DMS 273 (cell line): ENCODE measurements at regions not wholly inside any gene's neighbourhood (a gene's known extent, or its start where the extent isn't known, plus 50 kb on each side); places are given as distances from the start of the nearest gene placed in this dataset.
"Not testable (repeated sequence)": the region's sequence is repeated elsewhere in the genome, so short reads cannot be mapped to it uniquely, and the experiment has no call there.

Source experiments
- DNase-seq: peaks from one replicate; lab custom pipeline; 2025; ENCODE audit not compliant: unreplicated experiment; lab: John Stamatoyannopoulos, UW

DNA sequence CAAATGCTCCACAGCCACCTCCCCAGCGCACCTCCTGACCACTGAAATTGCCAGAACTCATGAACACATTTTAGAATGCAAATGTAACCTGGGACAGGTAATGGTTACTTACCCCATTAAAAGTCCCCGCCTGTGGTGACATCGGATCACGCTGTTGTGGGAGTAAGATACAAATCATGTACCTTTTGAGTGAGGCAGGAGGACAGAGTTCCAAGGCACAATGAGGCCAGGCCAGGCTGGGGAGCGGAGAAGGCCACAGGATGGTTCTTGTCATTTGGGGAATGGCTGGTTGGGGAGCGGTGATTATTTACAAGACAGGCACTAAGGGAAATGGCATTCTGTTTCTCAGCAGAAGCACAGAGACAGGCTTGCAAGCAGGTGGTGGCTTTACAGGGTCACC lies 490.0 kb downstream of the EDEM1 start:
- no peak for DNase-seq

DNA sequence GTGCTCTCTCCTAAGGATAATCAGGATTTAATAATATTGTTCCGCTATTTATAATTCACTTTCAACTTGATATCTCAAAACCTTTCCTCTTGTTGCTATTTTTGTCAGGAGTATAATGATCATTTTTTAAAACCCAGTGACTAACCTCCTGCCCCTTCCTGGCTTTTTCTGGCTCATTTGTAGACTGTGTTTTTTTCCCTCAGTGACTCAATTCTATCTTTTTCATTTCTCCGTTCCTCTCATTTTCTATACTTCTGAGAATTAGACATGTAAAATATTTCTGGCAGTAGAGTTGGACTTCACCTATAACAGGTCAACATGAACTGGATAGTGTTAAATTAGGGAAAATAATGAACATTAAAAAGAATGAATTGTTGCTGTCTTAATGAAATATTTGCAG lies 490.7 kb downstream of the EDEM1 start:
- no peak for DNase-seq

DNA sequence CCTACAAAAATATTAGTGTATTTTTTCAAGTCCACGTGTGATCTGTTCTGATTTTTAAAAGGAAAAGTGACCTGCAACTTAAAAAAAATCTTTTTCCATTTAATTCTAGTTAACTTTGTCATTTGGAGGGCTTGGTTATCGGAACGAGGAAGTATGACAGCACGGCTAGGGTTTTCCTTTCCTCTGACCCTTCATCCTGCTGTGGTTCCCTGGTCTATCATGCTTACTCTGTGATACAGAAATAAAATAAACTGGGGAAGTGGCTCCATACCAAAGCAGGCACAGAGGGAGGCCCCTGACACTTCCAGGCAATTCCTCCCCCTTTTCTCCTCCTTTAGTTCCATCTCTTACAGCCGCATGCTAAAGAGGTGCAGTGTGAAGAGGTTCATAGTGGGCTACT lies 491.3 kb downstream of the EDEM1 start:
- no peak for DNase-seq

DNA sequence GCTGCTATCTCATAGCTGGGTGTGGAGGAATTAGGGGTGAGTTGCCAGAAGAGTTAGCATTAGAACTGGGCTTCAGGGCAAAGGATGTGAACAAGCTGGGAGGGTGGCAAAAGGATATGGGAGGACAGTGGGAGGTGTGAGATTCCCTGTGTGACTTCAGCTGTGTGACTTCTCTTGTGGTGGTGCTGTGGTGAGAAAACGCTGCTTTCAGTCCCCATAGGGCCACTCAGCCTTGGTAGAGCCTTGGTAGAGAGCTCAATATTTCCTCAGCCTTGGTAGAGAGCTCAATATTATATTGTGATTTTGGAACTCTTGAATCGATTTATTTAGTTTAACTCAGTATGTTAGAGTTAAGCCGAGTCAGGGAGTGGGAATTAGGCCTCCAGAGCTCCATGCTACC lies 499.7 kb downstream of the EDEM1 start:
- DNase-seq: no peak

DNA sequence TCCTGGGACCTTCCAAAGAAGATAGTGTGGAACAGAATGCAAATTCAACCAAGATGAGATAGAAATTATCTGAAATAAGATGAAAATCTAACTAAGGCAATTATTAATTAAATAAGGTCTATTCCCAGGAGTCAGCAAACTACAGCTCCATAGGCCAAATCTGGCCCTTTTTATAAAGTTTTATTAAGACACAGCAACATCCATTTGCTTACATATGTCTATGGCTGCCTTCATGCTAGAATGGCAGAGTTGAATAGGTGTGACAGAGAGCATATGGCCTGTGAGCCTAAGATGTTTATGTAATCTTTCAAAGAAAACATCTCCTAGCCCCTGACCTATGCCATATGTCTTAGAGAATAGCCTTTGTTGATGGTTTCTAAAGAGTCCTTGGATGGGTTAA lies 503.0 kb downstream of the EDEM1 start:
- DNase-seq: no peak

DNA sequence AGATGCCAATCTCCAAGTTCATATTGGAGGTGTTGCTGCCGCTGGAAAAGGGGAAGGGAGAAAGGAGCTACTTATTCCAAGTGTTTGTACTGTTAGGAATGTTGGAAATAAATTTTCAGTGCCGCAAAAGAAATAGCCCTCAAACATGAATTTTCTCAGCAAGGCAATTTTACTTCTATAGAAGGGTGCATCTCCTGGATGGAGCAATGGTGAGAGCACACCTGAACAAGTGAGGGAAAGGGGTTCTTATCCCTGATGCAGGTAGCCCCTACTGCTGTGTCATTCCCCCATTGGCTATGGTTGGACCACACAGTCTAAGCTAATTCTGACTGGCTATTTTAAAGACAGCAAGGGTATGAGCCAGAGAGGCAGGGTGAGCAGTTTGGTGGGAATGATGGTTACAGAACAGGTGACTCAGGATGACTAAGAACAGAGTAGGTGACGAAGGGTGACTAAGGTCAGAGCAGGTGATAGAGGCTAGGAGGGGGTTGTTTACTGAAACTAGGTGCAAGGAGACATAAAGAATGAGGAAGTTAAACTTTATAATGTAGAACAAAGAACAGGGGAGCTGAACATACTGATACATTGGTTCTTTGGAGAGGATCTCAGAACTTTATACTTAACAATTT lies 503.5 kb downstream of the EDEM1 start:
- no peak for DNase-seq

DNA sequence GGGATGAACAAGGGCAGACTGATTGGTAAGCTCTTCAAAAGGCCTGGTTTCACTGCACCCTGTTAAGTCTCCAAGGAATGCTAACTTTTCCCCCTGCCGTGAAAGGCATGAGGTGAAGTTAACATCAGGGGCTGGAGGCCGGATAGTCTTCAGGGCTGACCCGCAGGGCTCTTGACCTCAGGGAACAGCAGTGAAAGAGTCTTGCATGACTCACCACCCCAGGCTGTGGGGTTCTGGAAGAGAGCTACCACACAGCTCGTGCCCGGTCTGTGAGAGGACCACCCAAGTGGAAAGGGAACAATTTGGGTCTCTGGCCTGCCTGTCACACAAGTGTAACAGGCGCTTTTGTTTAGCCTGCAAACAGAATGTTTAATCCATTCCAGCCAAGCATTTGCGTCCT lies 504.9 kb downstream of the EDEM1 start:
- no peak for DNase-seq

DNA sequence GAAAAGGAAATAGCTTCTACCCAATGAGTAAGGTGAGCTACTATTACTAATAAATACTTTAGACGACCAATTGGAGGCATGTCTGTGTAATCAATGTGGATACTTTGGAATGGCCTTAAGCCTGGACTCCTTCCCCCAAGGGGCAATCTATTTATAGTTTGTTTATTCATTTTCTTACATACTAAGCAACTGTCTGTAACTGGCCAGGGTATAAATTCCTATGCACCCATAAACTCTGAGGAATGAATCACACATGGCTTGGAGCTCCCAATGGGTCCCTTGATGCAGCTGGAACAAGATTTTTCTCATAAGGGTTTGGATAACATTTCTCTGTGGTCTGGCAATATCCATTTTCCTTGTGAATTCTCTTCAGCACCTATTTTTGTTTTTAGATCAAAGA lies 506.8 kb downstream of the EDEM1 start:
- no peak for DNase-seq

DNA sequence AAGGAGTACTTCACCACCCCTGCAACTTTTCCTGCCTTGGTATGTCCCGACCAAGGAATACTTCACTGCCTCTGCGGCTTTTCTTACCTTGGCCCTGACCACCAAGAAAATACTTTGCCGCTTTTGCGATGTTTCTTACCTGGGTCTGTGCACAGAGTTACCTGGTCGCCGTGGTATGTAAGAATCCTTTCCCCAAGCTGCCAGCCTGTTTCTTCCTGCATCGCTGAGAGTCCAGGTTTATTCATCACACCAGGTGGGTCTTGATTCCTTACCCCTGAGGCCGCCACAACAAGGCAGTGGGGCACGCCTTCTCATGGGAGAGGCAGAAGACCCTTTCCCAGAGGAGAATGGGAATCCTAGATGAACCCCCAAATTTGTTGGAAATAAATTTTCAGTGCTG lies 511.3 kb downstream of the EDEM1 start:
- DNase-seq: no peak

DNA sequence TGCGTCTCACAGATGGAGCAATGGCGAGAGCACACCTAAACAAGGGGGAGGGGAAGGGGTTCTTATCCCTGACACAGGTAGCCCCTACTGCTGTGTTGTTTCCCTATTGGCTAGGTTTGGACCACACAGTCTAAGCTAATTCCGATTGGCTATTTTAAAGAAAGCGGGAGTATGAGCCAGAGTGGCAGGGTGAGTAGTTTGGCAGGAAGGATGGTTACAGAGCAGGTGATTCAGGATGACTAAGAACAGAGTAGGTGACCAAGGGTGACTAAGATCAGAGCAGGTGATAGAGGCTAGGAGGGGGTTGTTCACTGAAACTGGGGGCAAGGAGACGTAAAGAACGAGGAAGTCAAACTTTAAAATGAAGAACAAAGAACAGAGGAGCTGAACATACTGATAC lies 511.8 kb downstream of the EDEM1 start:
- no peak for DNase-seq

DNA sequence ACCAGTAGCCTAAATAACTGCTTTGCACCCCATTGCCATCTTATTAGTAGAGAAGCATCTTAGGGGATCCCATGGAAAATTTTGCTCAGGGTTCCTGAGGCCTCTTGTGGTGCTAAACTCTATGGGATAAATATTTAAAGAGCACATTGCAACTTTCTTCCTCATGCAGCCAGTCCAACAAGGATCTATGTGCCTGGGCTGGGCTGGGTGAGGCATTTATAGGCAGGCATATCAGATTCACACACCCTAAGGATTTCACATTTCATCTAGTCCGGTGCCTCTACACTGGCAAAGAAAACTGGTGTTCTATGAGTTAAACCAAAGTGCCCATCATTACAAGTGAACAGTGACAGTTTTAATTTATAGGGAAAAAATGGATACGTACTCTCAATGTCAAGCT lies 512.3 kb downstream of the EDEM1 start:
- no peak for DNase-seq

DNA sequence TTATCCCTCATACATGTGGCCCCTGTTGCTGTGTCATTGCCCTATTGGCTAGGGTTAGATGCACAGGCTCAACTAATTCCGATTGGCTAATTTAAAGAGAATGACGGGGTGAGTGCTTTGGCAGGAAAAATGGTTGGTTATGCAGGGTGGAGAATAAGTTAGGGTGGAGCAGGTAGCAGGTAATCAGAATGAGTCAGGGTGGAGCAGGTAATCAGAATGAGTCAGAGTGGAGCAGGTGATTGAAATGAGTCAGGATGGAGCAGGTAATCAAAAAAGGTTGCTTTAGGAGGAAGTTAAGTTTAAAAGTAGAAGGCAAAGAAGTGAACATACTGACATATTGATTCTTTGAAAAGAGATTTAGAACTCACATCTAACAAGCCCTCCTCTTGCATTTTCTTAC lies 513.5 kb downstream of the EDEM1 start:
- DNase-seq: not testable (repeated sequence)

DNA sequence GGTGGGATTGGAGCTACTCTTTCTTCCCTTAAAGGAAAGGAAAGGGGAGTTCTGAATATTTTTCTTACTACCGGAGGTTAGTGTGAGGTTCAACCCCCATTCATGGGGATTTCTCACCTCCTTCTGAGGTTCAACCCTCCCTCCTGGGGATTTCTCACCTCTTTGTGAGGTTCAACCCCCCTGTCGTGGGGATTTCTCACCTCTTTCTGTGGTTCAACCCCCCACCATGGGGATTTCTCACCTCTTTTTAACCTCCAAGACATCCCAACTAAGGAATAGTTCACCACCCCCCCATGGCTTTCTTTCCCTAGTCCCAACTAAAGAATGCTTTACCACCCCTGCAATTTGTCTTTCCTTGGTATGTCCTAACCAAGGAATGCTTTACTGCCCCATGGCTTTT lies 520.3 kb downstream of the EDEM1 start:
- DNase-seq: no peak

DNA sequence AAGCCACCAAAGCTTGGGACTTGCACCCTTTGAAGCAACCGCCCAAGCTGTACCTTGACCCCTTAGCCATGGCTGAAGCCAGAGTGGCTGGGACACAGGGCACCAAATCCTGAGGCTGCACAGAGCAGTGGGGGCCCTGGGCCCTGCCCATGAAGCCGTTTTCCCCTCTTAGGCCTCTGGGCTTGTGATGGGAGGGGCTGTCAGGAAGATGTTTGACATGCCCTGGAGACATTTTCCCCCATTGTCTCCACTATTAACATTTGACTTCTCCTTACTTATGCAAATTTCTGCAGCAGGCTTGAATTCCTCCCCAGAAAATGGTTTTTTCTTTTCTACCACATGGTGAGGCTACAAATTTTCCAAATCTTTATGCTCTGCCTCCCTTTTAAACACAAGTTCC lies 522.2 kb downstream of the EDEM1 start:
- no peak for DNase-seq

DNA sequence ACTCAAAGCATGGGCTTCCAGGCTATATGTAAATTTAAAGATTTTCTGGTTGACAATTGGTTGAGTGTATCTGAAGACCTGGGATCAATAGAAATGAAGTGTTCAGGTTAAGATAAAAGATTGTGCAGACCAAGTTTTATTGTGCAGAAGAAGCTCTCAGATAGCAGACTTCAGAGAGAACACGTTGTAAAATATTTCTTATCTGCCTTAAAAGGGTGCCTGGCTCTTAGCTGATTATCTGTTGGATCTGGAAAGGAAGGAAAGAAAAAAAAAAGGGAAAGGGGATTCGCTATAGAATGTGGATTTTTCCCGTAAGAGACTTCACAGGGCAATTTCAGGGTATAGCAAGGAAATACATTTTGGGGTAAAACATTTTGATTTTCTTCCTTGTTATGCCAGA lies 523.2 kb downstream of the EDEM1 start:
- DNase-seq: no peak

DNA sequence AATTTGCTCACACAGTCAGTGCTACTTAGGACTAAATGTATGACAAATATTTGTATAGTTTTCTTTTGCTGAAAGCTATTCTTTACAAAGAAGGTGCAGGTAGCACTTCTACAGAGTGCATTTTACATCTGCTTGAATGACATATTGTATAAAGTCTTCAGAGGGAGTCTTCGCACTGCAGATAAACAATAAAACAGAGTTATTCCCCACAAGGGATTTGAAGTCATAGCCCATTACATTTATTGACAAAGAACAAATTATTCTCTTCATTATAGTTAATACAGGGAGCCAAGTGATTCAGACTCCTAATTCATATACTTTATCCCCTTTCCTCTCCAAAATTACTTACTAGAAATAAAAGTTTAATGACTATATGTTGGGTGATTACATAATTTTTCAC lies 529.7 kb downstream of the EDEM1 start:
- DNase-seq: no peak

DNA sequence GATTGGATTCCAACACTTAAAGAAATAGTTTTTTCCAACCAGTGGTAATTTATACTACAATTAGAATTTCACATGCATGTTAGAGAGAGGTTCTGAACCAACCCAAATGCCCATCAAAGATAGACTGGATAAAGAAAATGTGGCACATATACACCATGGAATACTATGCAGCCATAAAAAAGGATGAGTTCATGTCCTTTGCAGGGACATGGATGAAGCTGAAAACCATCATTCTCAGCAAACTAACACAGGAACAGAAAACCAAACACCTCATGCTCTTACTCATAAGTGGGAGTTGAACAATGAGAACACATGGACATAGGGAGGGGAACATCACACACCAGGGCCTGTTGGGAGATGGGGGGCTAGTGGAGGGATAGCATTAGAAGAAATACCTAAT lies 532.2 kb downstream of the EDEM1 start:
- DNase-seq: not testable (repeated sequence)

DNA sequence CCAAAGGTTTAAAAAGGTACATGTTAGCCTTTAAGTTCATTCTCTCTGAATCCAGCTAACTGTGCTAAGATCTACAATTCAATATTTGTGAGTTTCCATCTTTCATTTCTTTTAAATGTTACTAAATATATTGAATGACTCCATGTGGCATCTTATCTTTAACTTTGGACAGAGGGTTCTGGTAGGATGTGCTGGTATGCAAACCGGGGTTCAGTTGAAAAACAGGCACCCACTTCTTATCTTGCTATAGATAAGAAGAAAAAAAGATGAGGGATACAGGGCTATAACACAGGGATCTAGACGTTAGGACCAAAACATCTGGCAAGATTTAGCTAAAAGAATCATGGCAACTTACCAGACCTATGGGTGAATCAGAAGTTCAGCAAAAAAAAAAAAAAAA lies 538.3 kb downstream of the EDEM1 start:
- DNase-seq: no peak

DNA sequence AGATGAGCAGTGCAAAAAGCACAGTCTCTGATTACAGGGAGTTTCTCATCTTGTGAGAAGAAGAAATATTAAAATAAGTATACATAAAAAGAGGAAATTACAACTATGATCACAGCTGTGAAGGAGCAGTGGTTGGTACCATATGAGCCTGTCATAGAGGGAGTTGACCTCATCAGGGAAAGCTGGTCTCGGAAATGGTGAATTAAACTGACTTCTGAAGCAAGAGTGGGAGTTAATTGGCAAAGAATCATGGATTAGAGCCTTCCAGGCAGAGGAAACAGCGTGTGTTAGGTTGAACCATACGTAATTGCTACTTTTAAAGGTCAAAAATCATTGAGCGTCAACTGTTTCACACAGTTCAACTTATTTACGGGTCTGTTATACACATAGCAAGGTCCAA lies 539.1 kb downstream of the EDEM1 start:
- no peak for DNase-seq

DNA sequence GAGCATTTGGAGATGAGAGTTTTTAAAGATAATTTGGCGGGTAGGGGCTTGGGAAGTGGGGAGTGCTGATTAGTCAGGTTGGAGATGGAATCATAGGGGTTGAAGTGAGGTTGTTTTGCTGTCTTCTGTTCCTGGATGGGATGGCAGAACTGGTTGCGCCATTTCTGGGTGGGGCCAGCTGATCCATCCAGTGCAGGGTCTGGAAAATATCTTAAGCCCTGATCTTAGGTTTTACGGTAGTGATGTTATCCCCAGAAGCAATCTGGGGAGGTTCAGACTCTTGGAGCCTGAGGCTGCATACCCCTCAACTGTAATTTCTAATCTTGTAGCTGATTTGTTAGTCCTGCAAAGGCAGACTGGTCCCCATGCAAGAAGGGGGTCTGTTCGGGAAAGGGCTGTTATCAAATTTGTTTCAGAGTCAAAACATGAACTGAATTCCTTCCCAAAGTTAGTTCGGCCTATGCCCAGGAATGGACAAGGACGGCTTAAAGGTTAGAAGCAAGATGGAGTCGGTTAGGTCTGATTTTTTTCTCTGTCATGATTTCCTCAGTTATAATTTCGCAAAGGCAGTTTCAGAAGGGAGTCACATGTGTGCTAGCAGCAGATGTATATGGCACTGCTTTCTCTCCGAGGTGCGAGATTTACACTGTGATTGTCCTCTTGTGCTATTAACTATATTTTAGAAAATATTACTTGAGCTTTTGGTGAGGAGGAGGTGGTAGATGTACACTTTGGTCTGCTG lies 540.4 kb downstream of the EDEM1 start:
- no peak for DNase-seq

DNA sequence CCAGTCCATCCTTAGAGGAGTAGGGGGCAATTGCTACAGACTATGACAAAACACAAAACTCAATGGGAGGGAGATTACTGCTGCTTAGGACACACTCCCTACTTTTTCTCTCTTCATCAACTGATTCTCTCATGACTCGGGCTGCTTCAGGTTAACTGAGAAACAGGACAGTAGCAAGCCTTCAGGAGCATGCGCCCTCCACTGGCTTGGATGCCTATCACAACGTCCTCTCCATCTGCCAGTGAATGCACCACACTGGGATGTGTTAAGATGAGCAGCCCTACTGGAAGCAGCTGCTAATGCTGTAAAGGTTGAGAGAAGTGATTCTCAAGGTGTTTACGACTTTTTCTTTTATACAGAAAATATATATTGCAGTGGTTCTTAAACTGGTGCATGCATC lies 542.3 kb downstream of the EDEM1 start:
- DNase-seq: no peak

DNA sequence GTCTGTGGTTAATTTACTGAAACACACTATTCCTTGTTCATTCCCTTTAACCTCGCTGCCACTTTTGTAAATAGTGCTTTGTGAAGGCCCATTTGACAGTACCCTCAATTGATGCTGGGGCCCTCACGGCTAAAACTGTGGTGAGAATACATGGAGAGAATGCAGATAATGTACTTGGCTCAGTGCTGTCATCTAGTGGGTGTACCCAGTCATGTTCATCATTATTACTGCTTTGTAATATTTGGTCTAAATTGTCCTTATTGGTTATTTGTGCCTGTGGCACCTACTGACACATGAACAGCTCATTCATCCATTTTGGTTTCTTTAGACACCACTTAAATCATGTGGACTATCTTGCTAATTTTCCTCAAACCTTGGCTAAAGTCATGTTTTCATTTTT lies 543.6 kb downstream of the EDEM1 start:
- DNase-seq: peak; percentile 0

DNA sequence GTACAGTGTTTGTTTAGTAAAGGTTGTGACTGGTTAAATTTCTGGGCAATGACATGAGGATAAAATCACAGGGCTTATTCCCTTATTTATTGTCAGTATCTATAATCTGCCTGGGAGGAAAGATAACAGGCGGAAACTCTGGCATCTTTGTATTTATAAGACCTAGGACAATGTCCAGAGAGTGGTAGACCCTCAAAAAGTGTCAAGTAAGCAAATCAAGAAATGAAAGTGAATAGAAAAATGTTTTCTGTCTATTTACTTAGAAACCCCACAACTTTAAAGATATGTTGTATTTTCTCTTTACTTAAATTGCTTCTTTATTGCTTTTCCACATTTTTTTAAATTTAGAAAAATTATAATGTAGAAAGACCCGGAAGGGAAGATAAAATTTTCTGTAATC lies 544.6 kb downstream of the EDEM1 start:
- no peak for DNase-seq
